Muscle of leg (tissue), 3 donors: ENCODE measurements at regions not wholly inside any gene's neighbourhood (a gene's known extent, or its start where the extent isn't known, plus 50 kb on each side); places are given as distances from the start of the nearest gene placed in this dataset.

Source experiments
- DNase-seq: peaks from one replicate; pipeline ENCODE4 v3.0.0; 2013
- H3K27ac ChIP-seq: one replicate; pipeline ENCODE4 v1.5.1; 2013; ENCODE audit warnings: mild to moderate bottlenecking, low read length, control low read depth
- H3K27me3 ChIP-seq: one replicate; pipeline ENCODE4 v1.6.1; 2013; ENCODE audit warnings: low read length; ENCODE audit not compliant: control insufficient read depth, insufficient read depth
- H3K36me3 ChIP-seq: one replicate; pipeline ENCODE4 v1.6.1; 2013; ENCODE audit warnings: low read length; ENCODE audit not compliant: control insufficient read depth, insufficient read depth
- H3K4me1 ChIP-seq: one replicate; pipeline ENCODE4 v1.6.1; 2013; ENCODE audit warnings: low read length; ENCODE audit not compliant: control insufficient read depth, insufficient read depth
- H3K4me3 ChIP-seq: one replicate; pipeline ENCODE4 v1.5.1; 2013; ENCODE audit warnings: low read length, control low read depth
- H3K9me3 ChIP-seq: replicated peaks from 2 replicates; pipeline ENCODE4 v1.6.1; 2013; ENCODE audit warnings: low read depth, low read length; ENCODE audit not compliant: control insufficient read depth
- WGBS: methylation state at CpG from one replicate; pipeline ENCODE4 v1.1.5; 2013; ENCODE audit warnings: missing lambda C conversion rate; ENCODE audit not compliant: insufficient coverage; 5-methylcytosine and 5-hydroxymethylcytosine counted together

DNA sequence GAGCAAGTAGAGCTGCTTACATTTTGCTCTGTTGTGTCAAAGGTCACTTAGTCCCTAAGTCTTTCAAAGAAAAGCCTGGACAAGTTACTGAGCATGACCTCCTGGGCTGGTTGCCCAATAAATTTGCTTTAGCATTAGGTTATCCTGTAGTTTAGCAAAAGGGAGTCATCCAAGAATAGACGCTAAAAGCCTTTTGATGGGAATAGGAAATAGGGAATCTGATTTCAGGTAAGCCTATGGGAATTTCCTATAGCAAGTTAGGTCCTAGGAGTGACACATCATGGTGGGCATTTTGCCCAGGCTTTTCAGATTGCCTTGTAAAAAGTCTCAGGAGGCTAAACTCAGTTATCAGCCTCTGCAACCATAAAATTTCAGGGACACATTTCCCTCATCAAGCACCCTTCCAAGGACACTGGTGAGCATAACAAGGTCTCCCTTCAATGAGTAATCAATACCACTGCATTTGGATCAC lies 67.6 kb upstream of the RANBP3L start:
- Histone ChIP-seq H3K27me3 (no peaks in the 10 kb centered on the region), H3K4me3 (no peak overlapping the region), H3K36me3 (no peaks in the 10 kb centered on the region), H3K9me3 (no peaks in the 10 kb centered on the region), H3K27ac (no peak overlapping the region), H3K4me1 (no peaks in the 10 kb centered on the region)
- 29% methylated on average over 1 of the region's 1 CpG for WGBS
- DNase-seq, result no peak

DNA sequence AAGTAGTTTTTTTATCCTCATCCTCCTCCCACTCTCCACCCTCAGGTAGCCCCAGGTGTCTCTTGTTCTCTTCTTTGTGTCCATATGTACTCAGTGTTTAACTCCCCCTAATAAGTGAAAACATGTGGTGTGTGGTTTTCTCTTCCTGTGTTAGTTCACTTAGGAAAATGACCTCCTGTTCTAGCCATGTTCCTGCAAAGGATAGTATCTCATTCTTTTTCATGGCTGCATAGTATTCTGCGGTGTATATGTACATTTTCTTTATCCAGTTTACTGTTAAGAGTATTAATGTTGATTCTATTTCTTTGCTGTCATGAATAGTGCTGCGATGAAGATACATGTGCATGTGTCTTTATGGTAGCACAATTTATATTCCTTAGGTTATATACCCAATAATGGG lies 68.4 kb upstream of the RANBP3L start:
- Histone ChIP-seq H3K36me3 (no peaks in the 10 kb centered on the region), H3K27me3 (no peaks in the 10 kb centered on the region), H3K9me3 (no peaks in the 10 kb centered on the region), H3K4me3 (no peak overlapping the region), H3K4me1 (no peaks in the 10 kb centered on the region), H3K27ac (no peak overlapping the region)
- no peak for DNase-seq
- no CpG with 5 or more reads among the region's 2 CpGs for WGBS

DNA sequence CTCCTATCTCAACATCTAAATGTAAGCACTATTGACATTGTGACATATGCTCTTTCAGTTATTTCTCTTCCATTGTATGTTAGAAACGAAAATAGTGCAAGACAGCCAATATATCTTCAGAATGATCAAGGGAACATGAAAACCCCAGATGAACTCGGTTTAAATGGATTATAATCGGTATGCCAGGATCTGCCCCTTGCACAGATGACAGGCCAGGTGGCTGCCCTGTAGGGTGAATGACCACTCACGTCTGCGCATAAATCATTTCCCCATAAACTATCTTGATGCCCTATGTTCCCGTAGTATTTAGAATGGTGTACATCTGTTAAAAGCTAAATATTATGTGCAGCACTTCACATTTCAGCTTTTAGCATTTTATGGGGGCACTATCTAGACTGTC lies 69.7 kb upstream of the RANBP3L start:
- H3K4me3 ChIP-seq, result no peak overlapping the region
- H3K4me1 ChIP-seq, result no peaks in the 10 kb centered on the region
- WGBS, result 80% methylated on average over 1 of the region's 6 CpGs
- no peaks in the 10 kb centered on the region for H3K9me3 ChIP-seq
- H3K36me3 ChIP-seq, result no peaks in the 10 kb centered on the region
- H3K27me3 ChIP-seq, result no peaks in the 10 kb centered on the region
- H3K27ac ChIP-seq, result no peak overlapping the region
- DNase-seq, result no peak

DNA sequence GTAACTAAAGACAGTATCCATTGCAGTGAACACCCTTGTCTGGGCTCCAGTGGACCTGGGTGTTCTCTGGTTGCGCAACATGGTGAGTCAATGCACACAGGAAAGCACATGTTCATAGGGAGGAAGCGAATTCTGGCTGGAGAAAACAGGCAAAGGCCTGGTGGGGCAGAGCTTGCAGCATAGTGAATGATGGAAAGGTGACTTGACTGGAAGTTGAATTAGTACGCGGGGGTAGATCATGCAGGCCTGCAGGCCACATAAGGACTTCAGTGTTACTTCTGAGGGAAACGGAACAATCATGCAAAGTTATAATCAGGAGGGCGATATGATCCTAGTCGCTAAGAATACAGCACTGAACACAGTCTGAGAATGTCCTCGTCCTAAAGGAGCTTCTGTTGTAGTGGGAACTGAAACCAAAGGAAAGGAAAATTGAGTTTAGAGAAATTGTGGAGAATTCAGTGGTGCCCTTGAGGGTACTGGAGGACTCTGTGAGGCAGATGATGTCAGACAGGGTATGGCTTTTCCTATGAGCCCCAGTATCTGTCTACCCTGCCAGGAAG lies 71.9 kb upstream of the RANBP3L start:
- Histone ChIP-seq H3K4me1 (no peaks in the 10 kb centered on the region), H3K4me3 (no peak overlapping the region), H3K36me3 (no peaks in the 10 kb centered on the region), H3K27ac (peak overlapping the region; percentile 13), H3K27me3 (no peaks in the 10 kb centered on the region), H3K9me3 (no peaks in the 10 kb centered on the region)
- 81% methylated on average over 8 of the region's 8 CpGs for WGBS
- peak; percentile 69 for DNase-seq

DNA sequence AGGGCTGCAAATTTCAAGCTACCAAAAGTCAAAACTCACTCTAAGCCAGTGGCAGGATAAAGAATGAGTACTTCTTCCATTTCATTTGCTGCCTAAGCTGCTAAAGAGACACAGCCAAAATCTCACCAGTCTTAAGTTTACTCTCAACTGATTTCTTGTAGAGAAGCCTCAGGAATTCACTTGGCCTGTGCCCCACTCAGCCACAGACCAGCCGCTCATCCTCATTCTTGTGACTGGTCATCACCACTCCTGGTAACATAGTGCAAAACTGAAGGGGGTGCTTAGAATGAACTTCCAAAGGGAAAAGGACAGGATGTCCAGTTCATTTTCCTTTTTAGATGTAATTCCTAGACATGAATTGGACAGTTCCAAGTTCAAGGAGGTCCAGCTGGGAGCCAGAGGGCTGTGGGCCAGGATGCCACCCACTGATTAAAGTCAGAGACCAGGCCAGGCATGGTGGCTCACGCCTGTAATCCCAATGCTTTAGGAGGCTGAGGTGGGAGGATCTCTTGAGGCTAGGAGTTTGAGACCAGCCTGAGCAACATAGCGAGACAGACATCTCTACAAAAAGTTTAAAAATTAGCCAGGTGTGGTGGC lies 72.7 kb upstream of the RANBP3L start:
- Histone ChIP-seq H3K4me1 (no peaks in the 10 kb centered on the region), H3K36me3 (no peaks in the 10 kb centered on the region), H3K9me3 (no peaks in the 10 kb centered on the region), H3K4me3 (no peak overlapping the region), H3K27ac (peak overlapping the region; percentile 13), H3K27me3 (no peaks in the 10 kb centered on the region)
- DNase-seq, result no peak
- WGBS, result 80% methylated on average over 1 of the region's 3 CpGs

DNA sequence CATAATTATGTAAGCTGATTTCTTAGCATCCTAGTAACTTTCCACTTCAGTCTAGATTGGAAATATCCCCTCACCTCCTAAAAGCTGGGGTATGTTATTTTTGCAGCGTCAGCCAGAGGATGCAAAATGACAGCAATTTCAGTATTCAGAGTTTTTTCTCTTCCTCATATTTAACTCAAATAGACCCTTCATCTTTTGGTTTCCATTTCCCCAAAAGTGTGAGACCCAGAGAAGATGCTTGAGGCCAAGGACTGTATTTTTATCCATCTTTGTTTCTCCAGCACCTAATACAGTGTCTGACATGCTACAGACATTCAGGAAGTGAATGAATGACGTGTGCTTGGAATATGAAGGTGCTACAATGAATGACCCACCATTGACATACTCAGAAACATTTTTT lies 75.5 kb upstream of the RANBP3L start:
- no peak for DNase-seq
- no peaks in the 10 kb centered on the region for H3K36me3 ChIP-seq
- H3K27me3 ChIP-seq, result no peaks in the 10 kb centered on the region
- H3K9me3 ChIP-seq, result no peaks in the 10 kb centered on the region
- H3K4me1 ChIP-seq, result no peaks in the 10 kb centered on the region
- H3K4me3 ChIP-seq, result no peak overlapping the region
- no peak overlapping the region for H3K27ac ChIP-seq
- WGBS, result 100% methylated on average over 1 of the region's 2 CpGs

DNA sequence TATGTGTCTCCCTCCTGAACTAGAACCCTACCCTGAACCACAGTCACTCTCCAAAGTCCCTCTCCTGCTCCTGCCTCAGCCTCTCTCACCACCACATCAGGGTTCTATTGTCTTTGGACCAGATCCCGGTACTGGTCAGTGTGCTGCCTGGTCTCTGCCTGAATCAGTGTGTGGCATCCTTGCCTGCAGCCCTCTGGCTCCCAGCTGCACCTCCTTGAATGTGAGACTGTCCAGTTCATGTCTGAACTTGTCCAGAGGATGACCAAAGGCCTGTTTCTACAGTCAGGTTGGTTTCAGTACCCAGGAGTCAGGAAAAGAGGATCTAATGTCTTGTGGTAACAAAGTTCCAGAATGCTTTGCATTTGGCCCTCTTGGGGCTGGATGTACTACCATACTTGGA lies 76.8 kb upstream of the RANBP3L start:
- no peak overlapping the region for H3K27ac ChIP-seq
- WGBS, result 100% methylated on average over 1 of the region's 1 CpG

DNA sequence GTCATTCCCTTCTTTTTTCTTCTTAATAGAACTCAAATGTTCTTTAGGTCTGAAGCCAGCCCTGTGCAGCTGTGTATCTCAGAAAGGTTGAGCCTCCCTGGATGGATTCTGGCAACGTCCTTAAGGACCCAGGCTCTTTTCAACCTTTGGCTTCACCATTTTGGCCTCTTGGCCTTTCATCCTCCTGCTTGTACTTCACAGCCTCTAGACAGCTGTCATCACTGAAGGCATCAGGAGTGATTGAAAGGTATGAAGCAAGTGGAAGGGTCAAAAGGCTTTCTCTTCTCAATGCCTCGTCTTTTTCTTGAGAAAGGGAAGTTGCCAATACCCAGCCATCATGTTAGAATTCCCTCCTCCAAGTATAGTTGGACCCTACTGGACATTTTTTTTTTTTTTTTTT lies 81.2 kb upstream of the RANBP3L start:
- DNase-seq, result no peak
- Histone ChIP-seq H3K4me3 (no peak overlapping the region), H3K9me3 (no peaks in the 10 kb centered on the region), H3K36me3 (no peaks in the 10 kb centered on the region), H3K27ac (no peak overlapping the region), H3K4me1 (no peaks in the 10 kb centered on the region), H3K27me3 (no peaks in the 10 kb centered on the region)
- no CpG with 5 or more reads among the region's 2 CpGs for WGBS

More for the DNA sequence above, 76.8 kb upstream of the RANBP3L start:
- Histone ChIP-seq H3K9me3 (no peaks in the 10 kb centered on the region), H3K36me3 (no peaks in the 10 kb centered on the region), H3K4me3 (no peak overlapping the region), H3K4me1 (no peaks in the 10 kb centered on the region), H3K27me3 (no peaks in the 10 kb centered on the region)
- DNase-seq, result no peak

DNA sequence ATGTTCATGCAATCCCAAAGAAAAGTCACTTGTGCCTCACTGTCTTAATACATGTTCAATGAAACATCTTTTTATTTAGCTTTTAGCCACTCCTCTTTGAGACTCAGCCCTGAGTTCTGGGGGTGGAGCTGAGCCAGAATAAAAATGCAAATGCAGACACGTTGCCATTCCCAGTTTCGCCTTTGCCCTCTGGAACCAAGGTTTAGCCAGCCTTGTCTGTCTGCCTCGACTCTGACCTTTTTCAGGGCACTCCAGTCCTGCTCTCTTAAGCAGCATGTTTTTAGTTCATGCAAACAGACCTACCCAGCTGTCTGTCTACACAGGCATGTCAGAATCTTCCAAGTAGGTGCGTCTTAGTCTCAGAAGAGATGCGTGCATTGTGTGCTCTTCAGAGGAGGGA lies 82.2 kb upstream of the RANBP3L start:
- Histone ChIP-seq H3K27me3 (no peaks in the 10 kb centered on the region), H3K4me1 (no peaks in the 10 kb centered on the region), H3K27ac (no peak overlapping the region), H3K9me3 (no peaks in the 10 kb centered on the region), H3K4me3 (no peak overlapping the region), H3K36me3 (no peaks in the 10 kb centered on the region)
- no peak for DNase-seq
- WGBS, result 75% methylated on average over 5 of the region's 5 CpGs

DNA sequence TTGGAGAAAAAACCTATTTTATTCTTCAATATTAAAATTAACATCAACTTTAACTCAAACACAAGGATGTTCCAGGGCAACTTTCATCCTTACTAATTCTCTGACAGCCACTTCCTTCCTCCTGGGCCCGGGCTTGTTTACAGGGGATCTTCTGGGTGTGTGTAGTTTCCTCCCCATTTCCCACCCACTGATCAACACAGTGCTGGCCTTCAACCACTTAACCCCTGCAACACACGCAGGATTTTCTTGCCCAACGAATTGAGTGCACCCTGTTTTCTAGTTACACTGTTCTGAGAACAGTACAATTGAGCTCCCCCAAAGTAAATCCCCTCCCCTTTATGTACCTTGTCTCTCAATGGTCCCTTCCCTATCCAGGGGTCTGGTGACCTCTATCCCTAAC lies 83.1 kb upstream of the RANBP3L start:
- H3K27me3 ChIP-seq, result no peaks in the 10 kb centered on the region
- H3K4me1 ChIP-seq, result no peaks in the 10 kb centered on the region
- no peaks in the 10 kb centered on the region for H3K9me3 ChIP-seq
- H3K36me3 ChIP-seq, result no peaks in the 10 kb centered on the region
- no peak overlapping the region for H3K4me3 ChIP-seq
- H3K27ac ChIP-seq, result no peak overlapping the region
- no peak for DNase-seq
- 72% methylated on average over 2 of the region's 3 CpGs for WGBS

DNA sequence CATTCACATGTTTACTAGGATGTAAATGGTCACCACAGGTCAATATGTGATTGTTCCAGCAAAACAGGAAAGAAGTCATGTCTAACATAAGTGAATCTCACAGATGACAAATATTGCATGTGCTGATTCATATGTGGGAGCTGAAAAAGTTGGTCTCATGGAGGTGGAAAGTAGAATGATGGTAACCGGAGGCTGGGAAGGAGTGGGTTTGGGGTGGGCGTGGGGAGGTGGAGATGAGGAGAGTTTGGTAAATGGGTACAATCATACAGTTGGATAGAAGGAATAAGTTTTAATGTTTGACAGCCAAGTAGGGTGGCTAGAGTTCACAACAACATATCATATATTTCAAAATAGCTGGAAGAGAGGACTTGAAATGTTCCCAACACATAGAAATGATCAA lies 83.8 kb upstream of the RANBP3L start:
- Histone ChIP-seq H3K4me3 (no peak overlapping the region), H3K9me3 (no peaks in the 10 kb centered on the region), H3K4me1 (no peaks in the 10 kb centered on the region), H3K36me3 (no peaks in the 10 kb centered on the region), H3K27me3 (no peaks in the 10 kb centered on the region), H3K27ac (no peak overlapping the region)
- DNase-seq, result no peak
- WGBS, result 100% methylated on average over 2 of the region's 2 CpGs
